ENCODE measurements at regions not wholly inside any gene's neighbourhood (a gene's known extent, or its start where the extent isn't known, plus 50 kb on each side); places are given as distances from the start of the nearest gene placed in this dataset.

DNA sequence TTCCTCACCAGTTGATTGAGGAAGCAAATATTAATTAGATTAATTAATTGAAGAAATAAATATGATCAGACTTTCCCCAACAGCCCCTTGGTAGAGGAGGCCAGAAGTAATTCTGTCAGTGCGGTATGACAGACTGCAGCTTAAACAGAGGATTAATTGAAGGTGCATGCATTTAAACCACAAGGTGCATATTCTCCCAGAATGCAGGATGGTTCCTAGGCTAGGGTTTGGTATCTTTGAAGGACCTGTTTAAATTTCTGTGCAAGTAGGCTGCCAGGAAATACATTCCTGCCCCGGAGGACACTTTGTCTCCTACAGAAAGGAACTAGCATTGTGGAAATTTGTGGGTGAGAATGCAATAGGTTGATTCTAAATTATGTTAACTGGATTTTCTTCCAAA is 50.5 kb upstream of the PALM2AKAP2 start:
- Histone ChIP-seq H3K9ac (ENCODE audit: low read depth, low read length) (no peak overlapping the region), H3K79me1 (ENCODE audit: low read depth in 1 of 2, low read length in 2 of 2) (no peaks in the 10 kb centered on the region), H2BK20ac (ENCODE audit: low read depth, low read length) (no peak overlapping the region), H2AFZ (replicated peaks; ENCODE audit: low read length, poor library complexity) (no peak overlapping the region), H3K9me3 (ENCODE audit: control insufficient read depth, insufficient read depth, low read length) (no peaks in the 10 kb centered on the region), H3K4ac (ENCODE audit: low read depth, low read length) (no peak overlapping the region), H4K5ac (ENCODE audit: low read depth, low read length) (no peak overlapping the region), H4K8ac (ENCODE audit: low read depth in 2 of 2, low read length in 2 of 2) (no peak overlapping the region), H2AK9ac (replicated peaks; ENCODE audit: low read depth, low read length, poor library complexity) (no peak overlapping the region), H3K56ac (ENCODE audit: extremely low read depth, insufficient read depth, low read length) (no peak overlapping the region), H3K14ac (replicated peaks; ENCODE audit: low read depth, low read length) (no peak overlapping the region), H3K4me3 (ENCODE audit: insufficient read depth, low read depth, low read length) (no peak overlapping the region), H2BK120ac (ENCODE audit: low read depth, low read length) (no peak overlapping the region), H3K36me3 (ENCODE audit: control insufficient read depth, insufficient read depth, low read length) (no peaks in the 10 kb centered on the region), H3K9me1 (ENCODE audit: insufficient read depth, low read length) (no peaks in the 10 kb centered on the region), H3K27me3 (ENCODE audit: control insufficient read depth, insufficient read depth, low read length) (peaks cover 2% of the 10 kb centered on the region), H2AK5ac (ENCODE audit: low read depth, low read length) (no peak overlapping the region), H3K4me1 (ENCODE audit: control insufficient read depth, insufficient read depth, low read length) (peaks cover 6% of the 10 kb centered on the region; the same call in 1 of the 2 replicates), H4K20me1 (ENCODE audit: insufficient read depth, low read length) (no peaks in the 10 kb centered on the region), H3K23ac (ENCODE audit: low read depth, low read length) (no peak overlapping the region), H3K27ac (ENCODE audit: insufficient read depth, low read length) (no peak overlapping the region), H4K91ac (ENCODE audit: insufficient read depth, low read depth, low read length) (no peak overlapping the region), H2BK5ac (ENCODE audit: low read depth, low read length, poor library complexity, severe bottlenecking) (no peak overlapping the region), H3K4me2 (ENCODE audit: low read depth, low read length) (no peak overlapping the region), H3K18ac (ENCODE audit: low read depth, low read length) (no peak overlapping the region), H2BK15ac (ENCODE audit: low read depth, low read length) (no peak overlapping the region)
- DNase-seq (no peak), ATAC-seq (ENCODE audit: low read depth) (no peak)
- TF ChIP-seq RCOR1 (IDR thresholded peaks at IDR 0.05; ENCODE audit: insufficient replicate concordance, low read length) (no peak), ELK1 (IDR thresholded peaks at IDR 0.05; ENCODE audit: borderline replicate concordance, low read depth, low read length) (no peak), CEBPB (IDR thresholded peaks at IDR 0.05; ENCODE audit: low read depth, low read length) (no peak), NFE2L2 (IDR thresholded peaks at IDR 0.05; ENCODE audit: low read depth, low read length) (no peak), POLR2A (IDR thresholded peaks at IDR 0.05; ENCODE audit: low read depth, low read length) (no peak), MXI1 (IDR thresholded peaks at IDR 0.05; ENCODE audit: borderline replicate concordance, low read depth, low read length) (no peak), FOS (IDR thresholded peaks at IDR 0.05; ENCODE audit: low read depth, low read length) (no peak), RFX5 (IDR thresholded peaks at IDR 0.05; ENCODE audit: low read depth, low read length) (no peak), BHLHE40 (IDR thresholded peaks at IDR 0.05; ENCODE audit: low read depth, low read length) (no peak), MAZ (IDR thresholded peaks at IDR 0.05; ENCODE audit: borderline replicate concordance, low read depth, low read length) (no peak), SMC3 (IDR thresholded peaks at IDR 0.05; ENCODE audit: low read depth, low read length) (no peak), CHD1 (IDR thresholded peaks at IDR 0.05; ENCODE audit: low read depth, low read length) (no peak), MAFK (IDR thresholded peaks at IDR 0.05; ENCODE audit: low read depth, low read length) (no peak), RAD21 (IDR thresholded peaks at IDR 0.05; ENCODE audit: low read length) (no peak)
- TF ChIP-seq, protein P1, sequence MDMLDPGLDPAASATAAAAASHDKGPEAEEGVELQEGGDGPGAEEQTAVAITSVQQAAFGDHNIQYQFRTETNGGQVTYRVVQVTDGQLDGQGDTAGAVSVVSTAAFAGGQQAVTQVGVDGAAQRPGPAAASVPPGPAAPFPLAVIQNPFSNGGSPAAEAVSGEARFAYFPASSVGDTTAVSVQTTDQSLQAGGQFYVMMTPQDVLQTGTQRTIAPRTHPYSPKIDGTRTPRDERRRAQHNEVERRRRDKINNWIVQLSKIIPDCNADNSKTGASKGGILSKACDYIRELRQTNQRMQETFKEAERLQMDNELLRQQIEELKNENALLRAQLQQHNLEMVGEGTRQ (IDR thresholded peaks at IDR 0.05; ENCODE audit: low read depth, low read length): no peak
- TF ChIP-seq, protein P2, sequence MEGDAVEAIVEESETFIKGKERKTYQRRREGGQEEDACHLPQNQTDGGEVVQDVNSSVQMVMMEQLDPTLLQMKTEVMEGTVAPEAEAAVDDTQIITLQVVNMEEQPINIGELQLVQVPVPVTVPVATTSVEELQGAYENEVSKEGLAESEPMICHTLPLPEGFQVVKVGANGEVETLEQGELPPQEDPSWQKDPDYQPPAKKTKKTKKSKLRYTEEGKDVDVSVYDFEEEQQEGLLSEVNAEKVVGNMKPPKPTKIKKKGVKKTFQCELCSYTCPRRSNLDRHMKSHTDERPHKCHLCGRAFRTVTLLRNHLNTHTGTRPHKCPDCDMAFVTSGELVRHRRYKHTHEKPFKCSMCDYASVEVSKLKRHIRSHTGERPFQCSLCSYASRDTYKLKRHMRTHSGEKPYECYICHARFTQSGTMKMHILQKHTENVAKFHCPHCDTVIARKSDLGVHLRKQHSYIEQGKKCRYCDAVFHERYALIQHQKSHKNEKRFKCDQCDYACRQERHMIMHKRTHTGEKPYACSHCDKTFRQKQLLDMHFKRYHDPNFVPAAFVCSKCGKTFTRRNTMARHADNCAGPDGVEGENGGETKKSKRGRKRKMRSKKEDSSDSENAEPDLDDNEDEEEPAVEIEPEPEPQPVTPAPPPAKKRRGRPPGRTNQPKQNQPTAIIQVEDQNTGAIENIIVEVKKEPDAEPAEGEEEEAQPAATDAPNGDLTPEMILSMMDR (conservative IDR thresholded peaks at IDR 0.05; ENCODE audit: low read depth, low read length): no peak
- intact Hi-C loops (cut with micrococcal nuclease): no loop called here
- WGBS, 2 experiments (ENCODE audit: extremely low coverage in 2 of 2, insufficient read length in 1 of 2): no CpG with 5 or more reads among the region's 2 CpGs
- no TSS peak for BruUV-seq (replicated peaks)
- CTCF ChIA-PET: no interaction called here
- in situ Hi-C loops (cut with MboI; ENCODE audit: low sequenced_read_pairs): no loop called here
- dilution Hi-C loops (cut with HindIII; ENCODE audit: low sequenced_read_pairs, unreplicated experiment): no loop called here
- POLR2A ChIA-PET (ENCODE audit: unreplicated experiment): no interaction called here

All from IMR-90 (cell line).